CD14-positive monocyte (primary cell): ENCODE measurements at regions not wholly inside any gene's neighbourhood (a gene's known extent, or its start where the extent isn't known, plus 50 kb on each side); places are given as distances from the start of the nearest gene placed in this dataset.
"Not testable (repeated sequence)": the region's sequence is repeated elsewhere in the genome, so short reads cannot be mapped to it uniquely, and the experiment has no call there.

ENCODE experiments used
- DNase-seq, 3 donors: peaks; one replicate each; pipeline ENCODE4 v3.0.0-alpha.2; 2011 to 2022
- H2AFZ ChIP-seq: 2 replicates; pipeline ENCODE4 v1.6.0; 2012; ENCODE audit warnings: mild to moderate bottlenecking, low read depth, low read length, inconsistent platforms; ENCODE audit not compliant: insufficient read depth, poor library complexity, severe bottlenecking
- H3K27ac ChIP-seq, 2 donors: 1 replicate in 1 of 2; 2 replicates in 1 of 2; pipeline ENCODE4 v1.5.1; 2012 to 2013; ENCODE audit warnings: low read length in 2 of 2, control low read depth in 1 of 2, inconsistent platforms in 1 of 2, low read depth in 1 of 2, mild to moderate bottlenecking in 1 of 2
- H3K27me3 ChIP-seq, 2 donors: one replicate each; pipeline versions ENCODE4 v1.6.0 to v1.6.1; 2011 to 2013; ENCODE audit warnings: low read length in 2 of 2; ENCODE audit not compliant: control insufficient read depth in 2 of 2, insufficient read depth in 2 of 2
- H3K36me3 ChIP-seq, 2 donors: replicated peaks in 1 of 2; 1 replicate in 1 of 2; 2 replicates in 1 of 2; pipeline versions ENCODE4 v1.5.1 to v1.6.1; 2012 to 2013; ENCODE audit warnings: low read length in 2 of 2, control low read depth in 1 of 2, inconsistent platforms in 1 of 2, mild to moderate bottlenecking in 1 of 2; ENCODE audit not compliant: insufficient read depth in 2 of 2, control insufficient read depth in 1 of 2
- H3K4me1 ChIP-seq, 2 donors: 1 replicate in 1 of 2; 2 replicates in 1 of 2; pipeline versions ENCODE4 v1.5.1 to v1.6.1; 2012 to 2013; ENCODE audit warnings: low read length in 2 of 2, control low read depth in 1 of 2, inconsistent platforms in 1 of 2, mild to moderate bottlenecking in 1 of 2, moderate library complexity in 1 of 2; ENCODE audit not compliant: insufficient read depth in 2 of 2, control insufficient read depth in 1 of 2
- H3K4me2 ChIP-seq: replicated peaks from 2 replicates; pipeline ENCODE3; 2012; ENCODE audit warnings: low read length, moderate library complexity, mild to moderate bottlenecking; ENCODE audit not compliant: poor library complexity, severe bottlenecking; ENCODE audit errors: extremely low read depth
- H3K4me3 ChIP-seq, 3 experiments: fragments of 200-600 bp in 1 of 3; sonication (generic) in 1 of 3; replicated peaks in 1 of 3; 1 replicate in 2 of 3; 2 replicates in 1 of 3; pipeline ENCODE4 v1.5.1; 2011 to 2013; ENCODE audit warnings: low read length in 3 of 3, mild to moderate bottlenecking in 3 of 3, control low read depth in 2 of 3, low read depth in 2 of 3, inconsistent platforms in 1 of 3, moderate library complexity in 1 of 3
- H3K79me2 ChIP-seq: 2 replicates; pipeline ENCODE4 v1.6.0; 2012; ENCODE audit warnings: mild to moderate bottlenecking, control low read depth, inconsistent platforms, low read length, moderate library complexity; ENCODE audit not compliant: insufficient read depth
- H3K9ac ChIP-seq: 2 replicates; pipeline ENCODE4 v1.6.0; 2017; ENCODE audit warnings: low read length, mild to moderate bottlenecking; ENCODE audit not compliant: insufficient read depth, poor library complexity, severe bottlenecking
- H3K9me3 ChIP-seq, 2 donors: replicated peaks in 1 of 2; 1 replicate in 1 of 2; 2 replicates in 1 of 2; pipeline versions ENCODE4 v1.5.1 to v1.6.1; 2012 to 2013; ENCODE audit warnings: low read length in 2 of 2, control low read depth in 1 of 2; ENCODE audit not compliant: control insufficient read depth in 1 of 2, insufficient read depth in 1 of 2
- H4K20me1 ChIP-seq: 2 replicates; pipeline ENCODE4 v1.6.0; 2012; ENCODE audit warnings: mild to moderate bottlenecking, low read length, control low read depth, moderate library complexity; ENCODE audit not compliant: insufficient read depth
- H3K27ac Mint-ChIP-seq, 7 donors: one replicate each; pipeline ENCODE4 v1.8.0; 2020; ENCODE audit warnings: mild to moderate bottlenecking in 7 of 7, mixed read lengths in 7 of 7, moderate library complexity in 6 of 7, inconsistent platforms in 2 of 7
- H3K27me3 Mint-ChIP-seq, 3 donors: one replicate each; pipeline ENCODE4 v1.8.0; 2021 to 2022; ENCODE audit warnings: low read depth in 3 of 3, mild to moderate bottlenecking in 3 of 3, mixed read lengths in 3 of 3, moderate library complexity in 3 of 3, inconsistent platforms in 1 of 3
- H3K36me3 Mint-ChIP-seq, 2 donors: one replicate each; pipeline ENCODE4 v1.8.0; 2020; ENCODE audit warnings: mixed read lengths in 2 of 2, inconsistent platforms in 1 of 2, mild to moderate bottlenecking in 1 of 2
- H3K4me1 Mint-ChIP-seq: one replicate; pipeline ENCODE4 v1.8.0; 2020; ENCODE audit warnings: mild to moderate bottlenecking, mixed read lengths
- H3K4me3 Mint-ChIP-seq, 2 donors: one replicate each; pipeline ENCODE4 v1.8.0; 2020; ENCODE audit warnings: mild to moderate bottlenecking in 2 of 2, mixed read lengths in 2 of 2, moderate library complexity in 1 of 2
- H3K9me3 Mint-ChIP-seq, 7 donors: one replicate each; pipeline ENCODE4 v1.8.0; 2020 to 2022; ENCODE audit warnings: mixed read lengths in 7 of 7, mild to moderate bottlenecking in 6 of 7, moderate library complexity in 6 of 7, inconsistent platforms in 2 of 7
- WGBS: methylation state at CpG from one replicate; pipeline ENCODE4 v1.1.5; 2013; ENCODE audit warnings: missing lambda C conversion rate; ENCODE audit not compliant: insufficient coverage; 5-methylcytosine and 5-hydroxymethylcytosine counted together
- intact Hi-C, 2 donors: fragments of 100-400 bp; cut with micrococcal nuclease; formaldehyde crosslinking; loops; one replicate each; pipeline versions ENCODE4 v1.15.0 to v1.15.1; 2023
- TF ChIP-seq, protein P1 (sequence below): fragments of 200-600 bp; IDR thresholded peaks from one replicate; pipeline ENCODE4 v1.8.0; 2022; ENCODE audit warnings: antibody characterized with exemption, mild to moderate bottlenecking

DNA sequence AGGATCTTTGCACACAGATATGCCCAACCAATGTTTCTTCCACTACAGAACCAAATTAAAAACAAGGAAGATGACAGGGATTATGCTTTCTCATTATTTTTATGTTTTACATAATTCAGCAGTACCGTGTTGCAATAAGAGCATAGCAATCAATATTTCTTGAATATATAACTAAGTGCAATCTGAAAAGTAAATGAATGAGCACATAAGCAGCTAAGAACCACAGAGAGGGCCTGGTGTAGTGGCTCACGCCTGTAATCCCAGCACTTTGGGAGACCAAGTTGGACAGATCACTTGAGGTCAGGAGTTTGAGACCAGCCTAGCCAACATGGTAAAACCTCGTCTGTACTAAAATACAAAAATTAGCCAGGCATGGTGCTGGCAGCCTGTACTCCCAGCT lies 423.7 kb downstream of the MRPL39 start:
- H3K27me3 ChIP-seq: no peaks in the 10 kb centered on the region
- no peak overlapping the region for H3K27ac ChIP-seq
- no peak overlapping the region for H3K4me2 ChIP-seq
- H3K4me3 Mint-ChIP-seq: no peak overlapping the region
- TF ChIP-seq, protein P1, sequence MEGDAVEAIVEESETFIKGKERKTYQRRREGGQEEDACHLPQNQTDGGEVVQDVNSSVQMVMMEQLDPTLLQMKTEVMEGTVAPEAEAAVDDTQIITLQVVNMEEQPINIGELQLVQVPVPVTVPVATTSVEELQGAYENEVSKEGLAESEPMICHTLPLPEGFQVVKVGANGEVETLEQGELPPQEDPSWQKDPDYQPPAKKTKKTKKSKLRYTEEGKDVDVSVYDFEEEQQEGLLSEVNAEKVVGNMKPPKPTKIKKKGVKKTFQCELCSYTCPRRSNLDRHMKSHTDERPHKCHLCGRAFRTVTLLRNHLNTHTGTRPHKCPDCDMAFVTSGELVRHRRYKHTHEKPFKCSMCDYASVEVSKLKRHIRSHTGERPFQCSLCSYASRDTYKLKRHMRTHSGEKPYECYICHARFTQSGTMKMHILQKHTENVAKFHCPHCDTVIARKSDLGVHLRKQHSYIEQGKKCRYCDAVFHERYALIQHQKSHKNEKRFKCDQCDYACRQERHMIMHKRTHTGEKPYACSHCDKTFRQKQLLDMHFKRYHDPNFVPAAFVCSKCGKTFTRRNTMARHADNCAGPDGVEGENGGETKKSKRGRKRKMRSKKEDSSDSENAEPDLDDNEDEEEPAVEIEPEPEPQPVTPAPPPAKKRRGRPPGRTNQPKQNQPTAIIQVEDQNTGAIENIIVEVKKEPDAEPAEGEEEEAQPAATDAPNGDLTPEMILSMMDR: no peak
- H3K4me1 Mint-ChIP-seq: peaks cover 4% of the 10 kb centered on the region
- peaks cover 0 to 2% (median 1%) of the 10 kb centered on the region in 3 donors for H3K27me3 Mint-ChIP-seq
- H3K9me3 Mint-ChIP-seq: peaks cover 3 to 14% (median 8%) of the 10 kb centered on the region in 7 donors
- no peak for DNase-seq
- H4K20me1 ChIP-seq: no peaks in the 10 kb centered on the region
- H3K4me3 ChIP-seq: no peak overlapping the region
- H3K36me3 Mint-ChIP-seq: no peaks in the 10 kb centered on the region
- WGBS: 92% methylated on average over 2 of the region's 3 CpGs
- H3K36me3 ChIP-seq: no peaks in the 10 kb centered on the region
- intact Hi-C loops: no loop called here
- H3K27ac Mint-ChIP-seq: no peak overlapping the region
- no peaks in the 10 kb centered on the region for H3K79me2 ChIP-seq
- H2AFZ ChIP-seq: no peak overlapping the region
- H3K4me1 ChIP-seq: no peaks in the 10 kb centered on the region
- H3K9ac ChIP-seq: no peak overlapping the region
- peaks cover 0 to 3% of the 10 kb centered on the region in 2 donors for H3K9me3 ChIP-seq

DNA sequence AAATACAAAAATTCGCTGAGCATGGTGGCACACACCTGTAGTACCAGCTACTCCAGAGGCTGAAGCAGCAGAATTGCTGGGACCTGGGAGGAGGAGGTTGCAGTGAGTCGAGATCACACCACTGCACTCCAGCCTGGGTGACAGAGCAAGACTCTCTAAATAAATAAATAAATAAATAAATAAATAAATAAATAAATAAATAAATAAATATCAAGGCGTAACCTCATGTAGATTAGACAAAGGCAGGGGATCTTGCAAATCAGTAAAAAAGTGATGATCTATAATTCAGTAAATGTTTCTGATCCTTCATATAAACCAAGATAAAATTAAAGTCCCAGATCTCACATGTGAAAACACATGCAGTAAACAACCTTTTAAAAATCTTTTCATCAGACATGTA lies 425.6 kb downstream of the MRPL39 start:
- H3K4me3 Mint-ChIP-seq, H3K4me3 ChIP-seq, H3K36me3 ChIP-seq, H3K79me2 ChIP-seq, H3K27me3 Mint-ChIP-seq, H3K9ac ChIP-seq, H3K27ac Mint-ChIP-seq, H2AFZ ChIP-seq, H3K27me3 ChIP-seq, H3K27ac ChIP-seq, H3K4me1 ChIP-seq, H3K36me3 Mint-ChIP-seq, H4K20me1 ChIP-seq, H3K4me2 ChIP-seq, H3K4me1 Mint-ChIP-seq, H3K9me3 ChIP-seq, DNase-seq, intact Hi-C loops: not testable (repeated sequence)
- peaks cover 3 to 16% (median 8%) of the 10 kb centered on the region in 7 donors for H3K9me3 Mint-ChIP-seq
- WGBS: 100% methylated on average over 1 of the region's 3 CpGs
